GM06990 (cell line): ENCODE measurements at regions not wholly inside any gene's neighbourhood (a gene's known extent, or its start where the extent isn't known, plus 50 kb on each side); places are given as distances from the start of the nearest gene placed in this dataset.

Experiments
- DNase-seq: peaks from one replicate; pipeline ENCODE4 v3.0.0-alpha.2; 2011; ENCODE audit not compliant: insufficient read length; ENCODE audit errors: extremely low read depth
- H3K27me3 ChIP-seq: replicated peaks from 2 replicates; pipeline ENCODE4 v1.6.0; 2011; ENCODE audit warnings: low read length; ENCODE audit not compliant: control insufficient read depth, insufficient read depth
- H3K36me3 ChIP-seq: 2 replicates; pipeline ENCODE4 v1.5.1; 2011; ENCODE audit warnings: low read length; ENCODE audit not compliant: control insufficient read depth, insufficient read depth
- H3K4me3 ChIP-seq: replicated peaks from 2 replicates; pipeline ENCODE4 v1.5.1; 2011; ENCODE audit warnings: low read depth, mild to moderate bottlenecking, control low read depth, low read length
- CTCF ChIP-seq: IDR thresholded peaks from 2 replicates; pipeline ENCODE4 v1.5.1; 2011; ENCODE audit warnings: low read length, control low read depth, mild to moderate bottlenecking, inconsistent platforms; ENCODE audit not compliant: insufficient read depth, poor library complexity, severe bottlenecking

- Histone ChIP-seq H3K36me3 (no peaks in the 10 kb centered on the region), H3K27me3 (no peaks in the 10 kb centered on the region), H3K4me3 (no peak overlapping the region)
- TF ChIP-seq CTCF = no peak
- no peak for DNase-seq
These were observed 280.7 kb upstream of the KLHL4 start for GRCh38 chrX:87236830-87237440.

- no peak overlapping the region for H3K4me3 ChIP-seq
- no peaks in the 10 kb centered on the region for H3K27me3 ChIP-seq
- no peak for DNase-seq
- no peak for TF ChIP-seq CTCF
- H3K36me3 ChIP-seq = no peaks in the 10 kb centered on the region
These were observed 252.1 kb upstream of the KLHL4 start for GRCh38 chrX:87265518-87265917.

- no peaks in the 10 kb centered on the region for H3K27me3 ChIP-seq
- H3K4me3 ChIP-seq = no peak overlapping the region
- no peak for TF ChIP-seq CTCF
- DNase-seq = no peak
- H3K36me3 ChIP-seq = no peaks in the 10 kb centered on the region
These were observed 245.1 kb upstream of the KLHL4 start for GRCh38 chrX:87272491-87272890.

GRCh38 chrX:87299563-87300160 is 217.9 kb upstream of the KLHL4 start:
- Histone ChIP-seq H3K27me3 (no peaks in the 10 kb centered on the region), H3K36me3 (no peaks in the 10 kb centered on the region), H3K4me3 (no peak overlapping the region)
- no peak for DNase-seq
- peak; percentile 49 for TF ChIP-seq CTCF

GRCh38 chrX:87310780-87311179 is 206.8 kb upstream of the KLHL4 start:
- Histone ChIP-seq H3K4me3 (no peak overlapping the region), H3K36me3 (no peaks in the 10 kb centered on the region), H3K27me3 (no peaks in the 10 kb centered on the region)
- TF ChIP-seq CTCF = no peak
- no peak for DNase-seq
